ENCODE measurements at regions not wholly inside any gene's neighbourhood (a gene's known extent, or its start where the extent isn't known, plus 50 kb on each side); places are given as distances from the start of the nearest gene placed in this dataset.

GRCh38 chr4:152146244-152146643 is 385.4 kb upstream of the GATB start:
- POLR2A ChIA-PET: no interaction called here

More at GRCh38 chr4:152146244-152146643, 385.4 kb upstream of the GATB start:
- Histone ChIP-seq H3K4me1 (ENCODE audit: control insufficient read depth in 1 of 2, insufficient read depth in 2 of 2, low read length in 2 of 2) (no peaks in the 10 kb centered on the region), H3K79me2 (ENCODE audit: insufficient read depth, low read length) (no peaks in the 10 kb centered on the region), H4K20me1 (ENCODE audit: insufficient read depth) (no peaks in the 10 kb centered on the region), H3K9me2 (ENCODE audit: insufficient read depth) (no peaks in the 10 kb centered on the region), H3K4me2 (ENCODE audit: low read length) (no peak overlapping the region), H2AFZ (ENCODE audit: low read depth, low read length, poor library complexity, severe bottlenecking) (no peak overlapping the region), H3K4me3 (replicated peaks in 1 of 2; ENCODE audit: low read depth in 1 of 2, low read length in 2 of 2) (no peak overlapping the region), H3K36me3 (ENCODE audit: control insufficient read depth in 1 of 2, insufficient read depth in 2 of 2, low read length in 2 of 2) (no peaks in the 10 kb centered on the region), H3K9me3 (ENCODE audit: control insufficient read depth in 1 of 2, insufficient read depth in 1 of 2, low read depth in 1 of 2, low read length in 2 of 2) (peaks cover 7 to 10% of the 10 kb centered on the region in 2 experiments; a peak in 2 of 4 replicates), H3K27ac (ENCODE audit: low read depth, low read length) (no peak overlapping the region), H3K9ac (ENCODE audit: low read length) (no peak overlapping the region), H3K27me3 (ENCODE audit: insufficient read depth, low read length) (no peaks in the 10 kb centered on the region)
- BruUV-seq (replicated peaks): no TSS peak
- ATAC-seq (no peak), DNase-seq (ENCODE audit: low read depth, low spot score) (no peak)
- no peak for TF ChIP-seq POLR2A (IDR thresholded peaks at IDR 0.05; ENCODE audit: borderline replicate concordance, extremely low read depth, insufficient read depth, insufficient read length)
- no peak for TF ChIP-seq EZH2phosphoT487 (IDR thresholded peaks at IDR 0.05; ENCODE audit: borderline replicate concordance)
- TF ChIP-seq REST (IDR thresholded peaks at IDR 0.05; ENCODE audit: low read depth): no peak
- TF ChIP-seq YY1 (IDR thresholded peaks at IDR 0.05; ENCODE audit: extremely low read depth, insufficient replicate concordance, low read depth, low read length): no peak
- TF ChIP-seq EGR1 (IDR thresholded peaks at IDR 0.05; ENCODE audit: low read depth): no peak
- TF ChIP-seq ZBTB33 (IDR thresholded peaks at IDR 0.05; ENCODE audit: extremely low read depth, insufficient replicate concordance, low read length): no peak
- no peak for TF ChIP-seq SIN3A (IDR thresholded peaks at IDR 0.05; ENCODE audit: low read depth)
- no peak for TF ChIP-seq RAD21 (IDR thresholded peaks at IDR 0.05; ENCODE audit: low read depth)
- TF ChIP-seq FOSL1 (IDR thresholded peaks at IDR 0.05; ENCODE audit: low read depth): no peak
- TF ChIP-seq POLR2AphosphoS5 (IDR thresholded peaks at IDR 0.05; ENCODE audit: low read depth, low read length): no peak
- TF ChIP-seq MAX (IDR thresholded peaks at IDR 0.05): no peak
- TF ChIP-seq CBX3 (IDR thresholded peaks at IDR 0.05; ENCODE audit: low read depth): no peak
- TF ChIP-seq JUND (IDR thresholded peaks at IDR 0.05): no peak
- TF ChIP-seq CTCF (IDR thresholded peaks at IDR 0.05 in 2 of 3, conservative IDR thresholded peaks at IDR 0.05 in 1 of 3; ENCODE audit: borderline replicate concordance in 1 of 3, insufficient read depth in 1 of 3, low read depth in 2 of 3, low read length in 2 of 3): no peak
- no peak for TF ChIP-seq CEBPB (IDR thresholded peaks at IDR 0.05; ENCODE audit: low read depth)
- TF ChIP-seq TCF7L2 (IDR thresholded peaks at IDR 0.05; ENCODE audit: borderline replicate concordance, extremely low read depth, insufficient read depth, insufficient read length): no peak
- TF ChIP-seq EZH2 (IDR thresholded peaks at IDR 0.05): no peak
- TF ChIP-seq SP1 (IDR thresholded peaks at IDR 0.05; ENCODE audit: low read depth): no peak
- ChIA-PET RAD21 (ENCODE audit: low non-redundant PET in 1 of 2, low total read pairs in 2 of 2, uncharacterized antibody in 2 of 2, unreplicated experiment in 2 of 2) (no interaction called here), CTCF (no interaction called here)
- intact Hi-C loops (cut with micrococcal nuclease): no loop called here
